22Rv1 (cell line): ENCODE measurements at regions not wholly inside any gene's neighbourhood (a gene's known extent, or its start where the extent isn't known, plus 50 kb on each side); places are given as distances from the start of the nearest gene placed in this dataset.

Experiments used
- H3K27ac ChIP-seq: fragments of 450-650 bp; 2 replicates; pipeline ENCODE4 v1.5.1; 2017
- ZFX ChIP-seq: fragments of 450-650 bp; IDR thresholded peaks from 2 replicates; pipeline ENCODE4 v1.6.1; 2017; ENCODE audit warnings: antibody characterized with exemption, borderline replicate concordance
- TF ChIP-seq, protein P1 (sequence below): fragments of 450-650 bp; IDR thresholded peaks from 2 replicates; pipeline ENCODE4 v1.5.1; 2017; ENCODE audit warnings: mild to moderate bottlenecking

DNA sequence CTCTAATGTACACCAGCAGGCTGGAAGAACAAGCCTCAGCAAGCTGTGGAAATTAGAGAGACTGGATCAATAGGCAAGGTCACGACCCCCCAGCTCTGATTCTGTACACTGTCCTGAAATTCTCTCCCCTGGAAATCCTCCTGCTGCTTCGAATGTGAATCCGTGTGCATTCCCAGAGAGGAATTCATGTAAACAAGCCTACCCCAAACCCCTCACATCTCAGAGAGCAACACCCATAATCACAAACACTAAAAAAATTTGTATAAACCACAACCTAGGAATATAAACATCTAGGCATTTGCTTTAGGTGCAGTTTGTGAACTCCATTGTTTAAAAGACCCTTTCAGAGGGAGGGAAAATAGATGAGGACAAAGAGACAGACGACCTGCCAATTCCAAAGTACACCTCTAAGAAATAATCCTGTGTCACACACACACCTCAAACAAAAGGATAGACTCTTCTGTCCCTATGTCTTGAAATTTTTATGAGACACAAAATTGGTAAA, 325.2 kb downstream of the WDR72 start:
- no peak overlapping the region for H3K27ac ChIP-seq
- TF ChIP-seq, protein P1, sequence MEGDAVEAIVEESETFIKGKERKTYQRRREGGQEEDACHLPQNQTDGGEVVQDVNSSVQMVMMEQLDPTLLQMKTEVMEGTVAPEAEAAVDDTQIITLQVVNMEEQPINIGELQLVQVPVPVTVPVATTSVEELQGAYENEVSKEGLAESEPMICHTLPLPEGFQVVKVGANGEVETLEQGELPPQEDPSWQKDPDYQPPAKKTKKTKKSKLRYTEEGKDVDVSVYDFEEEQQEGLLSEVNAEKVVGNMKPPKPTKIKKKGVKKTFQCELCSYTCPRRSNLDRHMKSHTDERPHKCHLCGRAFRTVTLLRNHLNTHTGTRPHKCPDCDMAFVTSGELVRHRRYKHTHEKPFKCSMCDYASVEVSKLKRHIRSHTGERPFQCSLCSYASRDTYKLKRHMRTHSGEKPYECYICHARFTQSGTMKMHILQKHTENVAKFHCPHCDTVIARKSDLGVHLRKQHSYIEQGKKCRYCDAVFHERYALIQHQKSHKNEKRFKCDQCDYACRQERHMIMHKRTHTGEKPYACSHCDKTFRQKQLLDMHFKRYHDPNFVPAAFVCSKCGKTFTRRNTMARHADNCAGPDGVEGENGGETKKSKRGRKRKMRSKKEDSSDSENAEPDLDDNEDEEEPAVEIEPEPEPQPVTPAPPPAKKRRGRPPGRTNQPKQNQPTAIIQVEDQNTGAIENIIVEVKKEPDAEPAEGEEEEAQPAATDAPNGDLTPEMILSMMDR = no peak
- TF ChIP-seq ZFX = no peak

DNA sequence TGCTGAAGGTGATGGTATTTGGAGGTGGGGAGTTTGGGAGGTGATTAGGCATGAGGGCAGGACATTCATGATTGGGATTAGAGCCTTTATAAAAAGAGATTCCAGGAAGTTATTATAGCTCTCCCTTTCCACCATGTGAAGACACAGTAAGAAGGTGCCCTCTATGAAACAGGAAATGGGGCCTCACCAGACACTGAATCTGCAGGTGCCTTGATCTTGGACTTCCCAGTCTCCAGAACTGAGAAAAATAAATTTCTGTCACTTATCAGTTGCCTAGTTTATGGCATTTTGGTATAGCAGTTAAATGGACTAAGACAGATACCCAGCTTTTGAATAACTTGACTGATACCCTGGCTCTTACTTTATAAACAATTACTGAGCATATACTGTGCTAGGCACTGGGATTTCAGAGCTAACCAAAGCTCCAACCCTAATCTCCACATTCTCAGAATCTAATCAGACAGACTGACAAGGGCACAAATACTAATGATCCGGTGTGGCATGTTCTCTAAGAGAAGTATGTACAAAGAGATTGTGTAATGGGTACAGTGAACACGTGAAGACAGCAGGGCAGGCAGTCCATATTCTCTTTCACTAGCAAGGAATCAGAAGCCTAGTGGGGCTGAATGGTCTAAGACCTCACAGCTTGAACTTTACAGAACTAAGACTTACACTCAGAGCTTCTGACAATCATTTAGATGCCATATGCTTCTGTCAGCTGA, 343.1 kb downstream of the WDR72 start:
- H3K27ac ChIP-seq = no peak overlapping the region

DNA sequence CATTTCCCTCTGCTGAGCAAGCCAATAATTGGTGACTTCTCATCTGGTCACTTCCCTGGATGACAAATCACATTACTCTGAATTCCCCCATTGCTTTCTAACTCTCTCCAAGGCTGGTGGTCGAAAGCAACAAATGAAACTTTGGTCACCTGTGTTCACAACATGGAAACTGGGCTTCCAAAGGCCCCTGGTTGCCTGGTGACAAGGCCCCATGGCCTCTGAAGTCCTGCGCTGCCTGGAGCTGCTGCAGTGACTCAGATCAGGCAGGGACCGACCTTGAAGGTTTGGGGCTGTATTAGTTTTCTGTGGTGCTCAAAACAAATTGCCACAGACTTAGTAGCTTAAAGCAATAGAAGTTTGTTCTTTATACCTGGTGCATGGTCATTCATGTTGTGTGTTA, 345.3 kb downstream of the WDR72 start:
- H3K27ac ChIP-seq = no peak overlapping the region
- TF ChIP-seq, protein P1 = no peak
- no peak for TF ChIP-seq ZFX

More for the DNA sequence above, 343.1 kb downstream of the WDR72 start:
- TF ChIP-seq ZFX = no peak
- TF ChIP-seq, protein P1 = no peak

DNA sequence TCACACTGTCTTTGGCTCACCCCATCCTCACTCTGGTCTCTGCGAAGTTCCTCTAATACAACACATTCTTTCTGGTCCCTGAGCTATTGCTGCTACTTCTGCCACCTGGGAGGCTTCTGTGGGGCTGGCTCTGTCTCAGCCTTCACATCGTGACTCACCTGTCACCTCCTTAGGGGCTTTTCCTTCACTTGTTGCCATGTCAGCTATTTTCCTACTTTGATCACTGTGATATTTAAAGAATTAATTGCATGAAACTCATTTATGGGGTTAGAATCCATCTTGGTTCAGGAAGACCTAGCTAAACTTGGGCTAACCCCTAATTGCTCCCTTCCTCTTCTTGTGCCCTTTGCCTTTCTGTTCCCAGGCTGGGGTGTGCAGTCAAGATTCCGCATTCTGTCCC, 346.9 kb downstream of the WDR72 start:
- no peak overlapping the region for H3K27ac ChIP-seq
- TF ChIP-seq, protein P1 = no peak
- TF ChIP-seq ZFX = no peak

DNA sequence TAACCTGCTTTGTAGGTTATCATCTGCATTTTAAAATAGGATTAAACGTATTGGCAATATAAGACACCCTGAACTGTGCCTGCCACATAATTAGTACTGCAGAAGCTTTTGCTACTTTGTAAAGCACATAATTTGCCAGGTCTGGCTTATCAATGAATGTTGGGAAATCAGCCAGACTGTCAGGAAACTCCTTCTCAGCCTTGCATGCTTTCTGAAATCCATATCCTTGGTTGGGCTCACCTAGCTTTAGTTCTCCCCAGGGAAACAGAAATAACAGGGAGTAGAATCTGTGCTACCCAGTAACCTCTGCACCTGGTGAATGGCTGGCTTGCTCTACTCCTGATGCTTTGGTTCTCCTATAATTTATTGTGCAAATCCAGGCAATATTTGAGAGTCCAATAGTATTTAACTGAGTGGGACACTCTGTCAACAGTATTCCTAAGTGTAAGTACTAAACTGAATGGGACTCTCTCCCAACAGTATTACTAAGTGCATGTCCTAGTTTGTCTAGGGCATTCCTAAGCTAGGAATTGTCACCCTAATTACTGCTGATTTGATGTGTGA, 354.5 kb downstream of the WDR72 start:
- no peak overlapping the region for H3K27ac ChIP-seq
- TF ChIP-seq, protein P1 = no peak
- no peak for TF ChIP-seq ZFX

DNA sequence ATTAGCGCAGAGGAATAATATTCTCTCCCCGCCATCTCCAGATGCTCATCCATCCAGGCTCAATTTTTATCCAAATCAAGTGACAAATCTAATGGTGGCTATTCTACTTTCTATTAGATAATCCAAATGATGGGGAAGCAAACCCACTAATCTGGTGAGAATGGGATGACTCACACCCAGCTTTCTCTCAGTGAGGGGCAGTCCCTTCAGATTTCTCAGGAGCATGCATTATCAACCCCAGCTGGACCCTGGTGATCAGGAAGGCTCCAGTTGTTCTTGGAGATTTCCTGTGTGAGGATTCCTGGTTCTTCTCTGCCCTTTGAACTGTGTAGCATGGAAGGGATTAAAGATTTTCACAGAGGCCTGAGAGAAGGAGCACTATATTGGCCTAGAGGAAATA, 358.0 kb downstream of the WDR72 start:
- H3K27ac ChIP-seq = no peak overlapping the region
- TF ChIP-seq, protein P1 = no peak
- TF ChIP-seq ZFX = no peak

DNA sequence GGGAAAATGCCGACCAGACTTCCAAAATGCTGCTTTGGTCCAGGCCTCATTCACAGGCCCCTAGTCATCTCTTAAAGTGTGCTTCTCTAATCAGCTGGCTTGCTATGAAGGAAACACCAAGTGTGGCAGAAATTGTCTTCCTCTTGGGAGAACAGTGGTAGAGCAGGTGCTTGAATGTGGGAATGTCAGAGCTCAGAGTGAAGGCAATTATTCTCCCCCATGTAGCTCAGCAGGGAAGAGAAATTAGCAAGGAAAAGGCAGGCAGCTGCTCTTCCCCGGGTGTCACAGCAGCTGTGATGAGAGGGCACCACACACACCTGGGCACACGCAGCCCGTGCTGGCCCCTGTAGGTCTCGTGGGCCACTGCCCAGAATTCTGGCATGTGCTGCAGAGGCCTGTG, 358.5 kb downstream of the WDR72 start:
- TF ChIP-seq ZFX = no peak
- H3K27ac ChIP-seq = no peak overlapping the region
